ENCODE measurements at regions not wholly inside any gene's neighbourhood (a gene's known extent, or its start where the extent isn't known, plus 50 kb on each side); places are given as distances from the start of the nearest gene placed in this dataset.
"Not testable (repeated sequence)": the region's sequence is repeated elsewhere in the genome, so short reads cannot be mapped to it uniquely, and the experiment has no call there.

DNA sequence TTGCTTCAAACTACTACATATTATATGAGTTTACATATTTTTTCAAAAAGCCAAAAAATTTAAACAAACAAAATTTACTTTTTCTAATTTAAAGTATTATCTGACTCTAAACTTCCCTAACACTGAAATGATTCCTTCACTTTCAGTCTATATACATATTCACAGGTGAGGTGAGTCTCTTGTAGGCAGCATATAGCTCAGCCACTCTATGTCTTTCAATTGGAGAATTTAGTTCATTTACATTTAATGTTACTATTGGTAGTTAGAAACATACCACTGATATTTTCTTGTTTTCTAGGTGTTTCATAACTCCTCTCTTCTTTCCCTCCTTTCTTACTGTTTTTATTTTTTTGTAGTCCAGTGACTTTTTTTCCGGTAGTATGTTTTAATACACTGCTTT lies 387.1 kb downstream of the MRPL39 start:
- no peak for DNase-seq

DNA sequence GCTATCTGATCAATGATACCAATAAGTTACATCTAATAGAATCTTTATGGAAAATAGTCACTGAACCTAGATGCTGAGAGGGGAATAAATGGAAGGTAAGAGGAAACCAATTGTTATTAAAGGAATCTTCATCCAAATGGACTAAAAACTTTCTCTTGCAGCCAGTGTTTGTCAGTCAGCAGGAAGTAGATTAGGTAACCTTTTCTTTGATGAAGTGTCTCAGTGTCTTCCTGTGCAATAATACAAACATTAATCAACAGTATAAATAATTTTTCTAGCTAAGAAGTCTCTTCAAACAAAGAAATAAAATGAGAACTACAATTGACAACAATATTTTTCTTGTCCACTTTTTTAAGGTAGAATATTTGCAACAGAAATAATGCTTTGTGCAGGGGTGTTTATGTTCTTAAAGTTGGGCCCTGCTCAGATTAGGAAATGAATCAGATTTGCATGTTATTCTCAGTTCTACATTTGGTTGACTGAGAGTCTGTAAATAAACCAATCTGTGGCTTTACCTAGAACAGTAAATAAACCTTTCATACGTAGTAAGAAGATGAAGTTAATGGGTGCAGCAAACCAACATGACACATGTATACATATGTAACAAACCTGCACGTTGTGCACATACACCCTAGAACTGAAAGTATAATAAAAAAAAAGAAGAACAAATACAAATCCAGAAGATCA lies 391.4 kb downstream of the MRPL39 start:
- DNase-seq = no peak

DNA sequence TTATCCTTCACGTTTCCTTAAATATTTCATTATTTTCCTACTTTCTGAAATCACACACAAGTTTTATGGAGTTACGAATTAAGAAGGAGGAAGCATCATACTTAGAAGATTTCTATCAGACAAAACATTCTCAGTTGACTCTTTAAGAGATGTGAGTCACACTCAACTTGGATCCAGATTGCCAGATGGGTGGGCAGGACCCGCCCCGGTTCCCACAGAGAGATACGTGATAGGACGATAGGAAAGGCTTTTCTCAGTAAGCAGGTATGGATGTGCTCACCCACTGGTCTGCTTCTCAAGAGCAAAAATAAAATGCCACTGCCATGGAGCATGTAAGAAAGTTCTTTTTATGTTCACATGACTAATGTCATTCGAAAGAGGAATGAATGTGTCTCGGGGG lies 392.6 kb downstream of the MRPL39 start:
- no peak for DNase-seq

DNA sequence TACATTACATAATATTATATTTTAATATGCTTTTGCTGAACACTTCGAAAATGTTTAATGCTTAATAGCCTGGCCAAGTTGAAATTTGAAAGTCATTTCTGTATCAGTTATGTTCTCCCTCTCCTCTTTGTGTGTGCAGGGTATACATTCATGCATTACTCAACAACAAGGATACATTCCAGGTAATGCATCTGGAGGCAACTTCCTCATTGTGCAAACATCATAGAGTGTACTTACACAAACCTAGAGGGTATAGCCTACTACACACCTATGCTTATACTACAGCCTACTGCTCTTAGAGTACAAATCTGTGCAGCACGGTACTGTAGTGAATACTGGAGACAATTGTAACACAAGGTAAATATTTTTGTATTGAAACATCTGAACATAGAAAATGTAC lies 407.3 kb downstream of the MRPL39 start:
- DNase-seq = no peak

DNA sequence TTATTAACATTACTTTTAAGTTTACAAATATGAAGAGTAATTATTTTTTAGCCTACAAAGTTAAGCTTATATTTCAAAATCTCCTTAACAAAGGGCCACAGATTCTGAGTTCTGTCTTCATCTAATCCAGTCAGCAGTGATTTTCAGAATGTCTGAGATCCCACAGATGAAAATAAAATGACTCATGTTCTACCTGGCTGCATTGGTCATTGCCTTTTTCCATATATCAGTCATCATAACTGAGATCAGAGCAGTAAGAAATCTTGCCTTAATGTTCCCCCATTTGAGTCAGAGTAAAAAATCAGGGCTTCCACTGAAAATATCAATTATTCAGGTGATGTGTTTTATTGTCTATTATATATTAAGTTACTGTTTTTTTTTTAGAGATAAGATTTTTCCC lies 416.1 kb downstream of the MRPL39 start:
- DNase-seq = no peak

DNA sequence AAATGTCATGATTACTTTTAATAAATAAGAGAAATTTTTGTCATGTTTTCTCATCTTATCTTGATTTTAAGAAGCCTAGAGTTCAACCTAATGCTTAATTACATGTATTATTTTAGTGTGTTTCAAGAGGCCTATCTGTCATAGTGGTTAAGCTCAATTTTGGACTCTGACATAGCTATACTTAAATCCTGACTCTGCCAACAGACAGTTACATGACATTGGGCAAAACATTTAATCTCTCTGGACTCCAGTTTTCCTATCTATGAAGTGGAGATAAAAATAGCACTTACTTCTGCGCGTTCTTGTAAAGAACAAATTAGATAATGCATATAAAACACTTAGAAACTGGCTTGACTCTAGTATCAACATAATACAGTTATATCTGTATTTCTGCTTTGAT lies 417.8 kb downstream of the MRPL39 start:
- DNase-seq = no peak

DNA sequence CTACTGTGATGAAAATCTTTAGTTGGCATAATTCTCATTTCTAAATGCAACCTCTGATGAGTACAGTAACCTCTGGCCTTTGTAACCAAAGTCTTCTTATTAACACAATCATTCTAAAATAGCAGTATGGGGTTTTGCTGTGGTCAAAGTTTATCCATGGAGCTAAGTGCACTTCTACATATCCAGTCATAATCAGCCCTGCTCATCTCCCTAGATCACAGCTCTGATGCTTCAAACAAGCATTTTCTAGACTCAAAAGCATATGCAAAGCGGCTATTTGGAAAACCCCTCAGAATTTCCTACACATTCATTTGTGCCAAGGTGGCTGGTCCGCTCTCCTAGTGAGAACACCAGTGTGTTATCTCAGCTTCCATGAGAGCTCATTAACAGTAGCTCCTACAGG lies 418.6 kb downstream of the MRPL39 start:
- no peak for DNase-seq

DNA sequence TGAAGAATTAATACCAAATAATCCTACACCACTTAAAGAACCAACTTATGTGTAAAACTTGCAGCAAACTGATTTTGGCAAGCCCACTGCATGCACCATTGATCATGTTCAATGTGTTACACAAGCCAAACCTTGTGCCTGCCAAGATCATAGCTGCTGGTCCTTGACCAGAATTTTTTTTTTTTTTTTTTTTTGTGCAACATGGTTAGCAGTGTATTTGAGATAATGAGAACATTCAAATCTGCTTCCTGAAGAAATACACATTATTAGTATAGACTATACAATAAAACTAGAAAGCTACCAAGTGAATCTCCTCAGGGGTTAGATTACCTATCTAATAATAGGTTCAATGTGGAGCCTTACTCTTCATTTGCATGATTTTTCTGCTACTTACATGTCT lies 421.0 kb downstream of the MRPL39 start:
- DNase-seq = peak; percentile 1

DNA sequence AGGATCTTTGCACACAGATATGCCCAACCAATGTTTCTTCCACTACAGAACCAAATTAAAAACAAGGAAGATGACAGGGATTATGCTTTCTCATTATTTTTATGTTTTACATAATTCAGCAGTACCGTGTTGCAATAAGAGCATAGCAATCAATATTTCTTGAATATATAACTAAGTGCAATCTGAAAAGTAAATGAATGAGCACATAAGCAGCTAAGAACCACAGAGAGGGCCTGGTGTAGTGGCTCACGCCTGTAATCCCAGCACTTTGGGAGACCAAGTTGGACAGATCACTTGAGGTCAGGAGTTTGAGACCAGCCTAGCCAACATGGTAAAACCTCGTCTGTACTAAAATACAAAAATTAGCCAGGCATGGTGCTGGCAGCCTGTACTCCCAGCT lies 423.7 kb downstream of the MRPL39 start:
- no peak for DNase-seq

DNA sequence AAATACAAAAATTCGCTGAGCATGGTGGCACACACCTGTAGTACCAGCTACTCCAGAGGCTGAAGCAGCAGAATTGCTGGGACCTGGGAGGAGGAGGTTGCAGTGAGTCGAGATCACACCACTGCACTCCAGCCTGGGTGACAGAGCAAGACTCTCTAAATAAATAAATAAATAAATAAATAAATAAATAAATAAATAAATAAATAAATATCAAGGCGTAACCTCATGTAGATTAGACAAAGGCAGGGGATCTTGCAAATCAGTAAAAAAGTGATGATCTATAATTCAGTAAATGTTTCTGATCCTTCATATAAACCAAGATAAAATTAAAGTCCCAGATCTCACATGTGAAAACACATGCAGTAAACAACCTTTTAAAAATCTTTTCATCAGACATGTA lies 425.6 kb downstream of the MRPL39 start:
- not testable (repeated sequence) for DNase-seq

DNA sequence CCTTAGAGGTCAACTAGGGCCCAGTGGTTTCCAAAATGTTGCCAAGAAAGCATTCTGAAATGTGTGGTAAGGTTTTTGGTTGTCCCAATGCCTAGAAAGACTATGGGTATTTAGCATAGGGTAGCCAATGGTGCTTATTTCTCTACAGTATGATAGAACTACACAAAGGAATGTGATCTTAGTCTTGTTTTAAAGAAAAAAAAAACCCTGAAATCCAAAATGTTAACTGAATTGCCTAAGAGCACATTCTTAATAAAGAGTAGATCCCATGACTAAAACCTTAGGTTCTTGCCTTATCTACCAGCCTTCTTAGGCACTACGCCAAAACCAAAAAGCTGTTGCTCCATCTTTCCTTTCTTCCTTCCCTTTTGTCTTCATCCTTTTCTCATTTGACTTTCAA lies 428.2 kb downstream of the MRPL39 start:
- no peak for DNase-seq

DNA sequence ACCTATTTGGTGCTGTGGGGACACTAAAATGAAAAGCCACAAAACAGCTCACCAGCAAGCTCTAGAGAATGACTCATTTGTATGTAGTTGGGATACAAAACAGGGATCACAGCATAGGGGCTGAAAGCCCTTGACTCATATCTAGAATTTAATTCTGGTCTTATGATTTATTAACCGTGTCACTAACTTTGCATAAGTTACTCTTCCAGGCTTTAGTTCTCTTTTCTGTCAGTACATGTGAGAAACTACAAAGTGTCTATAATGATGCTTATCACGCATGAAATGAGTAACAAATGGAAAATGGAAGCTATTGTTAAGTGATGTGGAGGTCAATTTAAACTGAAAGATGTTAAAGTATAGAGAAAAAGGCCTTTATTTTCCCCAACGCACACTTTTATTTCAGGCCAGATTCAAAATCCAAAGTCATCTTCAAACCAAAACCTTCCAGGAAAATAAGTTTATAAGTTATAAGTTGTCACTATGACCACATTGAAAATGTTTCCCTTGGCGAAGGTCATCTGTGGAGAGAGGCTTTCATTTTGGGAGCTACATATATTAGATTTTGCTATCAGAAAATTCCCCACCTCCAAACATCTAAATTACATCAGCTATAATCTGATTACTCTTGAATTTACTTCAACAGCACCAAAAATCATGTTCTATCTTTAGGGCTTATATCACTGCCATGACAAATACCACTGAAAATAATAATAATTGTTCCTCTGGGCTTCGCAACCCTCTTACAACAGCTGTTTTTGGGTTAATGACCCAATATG lies 430.5 kb downstream of the MRPL39 start:
- DNase-seq = no peak

DNA sequence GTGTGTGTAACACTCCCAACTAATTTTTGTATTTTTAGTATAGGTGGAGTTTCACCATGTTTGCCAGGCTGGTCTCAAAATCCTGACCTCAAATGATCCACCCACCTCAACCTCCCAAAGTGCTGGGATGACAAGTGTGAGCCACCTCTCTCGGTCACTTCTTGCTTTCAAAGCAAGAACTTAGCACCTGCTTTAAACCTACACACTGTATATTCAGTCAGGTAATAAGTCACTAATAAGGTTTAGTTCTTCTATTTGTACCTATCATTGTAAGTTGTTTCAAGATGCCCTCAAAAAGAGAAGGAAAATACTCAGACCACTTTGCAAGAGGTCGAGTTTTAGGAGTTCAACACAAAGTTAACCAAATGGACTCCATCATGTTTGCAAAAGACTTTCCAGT lies 431.3 kb downstream of the MRPL39 start:
- no peak for DNase-seq

DNA sequence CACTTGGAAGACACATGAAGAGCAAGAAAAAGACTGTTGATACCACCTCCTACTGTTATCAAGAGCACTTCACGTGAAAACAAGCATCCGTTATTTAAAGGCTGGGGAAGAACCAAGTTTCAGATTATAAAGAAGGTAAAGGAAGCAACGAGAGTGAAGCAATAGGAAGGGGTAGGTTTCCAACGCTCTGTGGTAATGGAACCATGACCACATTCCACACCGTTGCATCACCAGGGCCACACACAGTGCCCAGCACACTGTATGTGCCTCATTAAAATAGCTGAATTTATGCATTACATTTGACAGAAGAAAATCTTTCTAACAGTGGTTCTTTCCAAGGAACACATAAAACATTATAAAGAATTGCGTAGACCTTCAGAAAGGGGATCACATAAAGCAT lies 435.8 kb downstream of the MRPL39 start:
- no peak for DNase-seq

DNA sequence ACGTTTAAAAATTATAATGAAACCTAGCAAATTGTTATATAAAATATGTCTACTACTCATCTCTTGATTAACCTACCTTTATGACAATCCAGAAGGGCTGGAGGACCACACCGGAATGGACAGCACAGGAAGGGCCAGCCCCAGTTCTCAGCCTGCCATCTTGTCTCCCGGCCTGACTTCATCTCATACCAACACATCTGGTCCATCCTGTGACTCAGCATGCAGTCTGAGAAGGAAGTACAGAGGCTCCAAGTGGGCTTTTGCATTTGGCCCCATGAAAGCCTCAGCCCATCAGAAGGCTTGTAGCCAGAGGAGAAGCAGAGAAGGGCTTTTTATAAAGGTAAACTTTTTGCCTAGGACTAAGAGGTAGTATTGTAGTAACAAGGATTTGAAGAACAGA lies 436.6 kb downstream of the MRPL39 start:
- no peak for DNase-seq

DNA sequence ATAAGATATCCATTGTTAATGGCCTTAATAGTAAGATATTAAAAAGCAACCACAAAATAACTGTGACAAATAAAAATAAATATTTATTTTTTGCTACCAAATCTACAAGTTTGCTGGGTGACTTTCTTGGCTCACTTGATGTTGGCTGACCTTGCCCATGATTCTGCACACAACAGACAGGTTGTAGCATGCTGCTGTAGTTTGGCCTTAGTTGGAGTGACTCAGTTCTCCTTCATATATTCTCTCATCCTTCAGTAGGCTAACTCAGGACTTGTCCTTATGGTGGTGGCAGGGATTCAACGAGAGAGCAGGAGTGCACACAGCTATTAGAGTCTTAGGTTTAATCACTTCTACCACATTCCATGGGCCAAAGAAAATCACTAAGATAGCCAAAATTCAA lies 437.9 kb downstream of the MRPL39 start:
- DNase-seq = no peak

DNA sequence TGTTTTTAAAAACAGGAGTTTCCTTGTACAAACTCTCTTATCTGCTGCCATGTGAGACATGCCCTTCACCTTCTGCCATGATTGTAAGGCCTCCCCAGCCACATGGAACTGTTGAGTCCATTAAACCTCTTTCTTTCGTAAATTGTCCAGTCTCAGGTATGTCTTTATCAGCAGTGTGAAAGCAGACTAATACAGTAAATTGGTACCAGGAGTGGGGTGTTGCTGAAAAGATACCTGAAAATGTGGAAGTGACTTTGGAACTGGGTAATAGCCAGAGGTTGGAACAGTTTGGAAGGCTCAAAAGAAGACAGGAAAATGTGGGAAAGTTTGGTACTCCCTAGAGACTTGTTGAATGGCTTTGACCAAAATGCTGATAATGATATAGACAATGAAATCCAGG lies 440.4 kb downstream of the MRPL39 start:
- not testable (repeated sequence) for DNase-seq

DNA sequence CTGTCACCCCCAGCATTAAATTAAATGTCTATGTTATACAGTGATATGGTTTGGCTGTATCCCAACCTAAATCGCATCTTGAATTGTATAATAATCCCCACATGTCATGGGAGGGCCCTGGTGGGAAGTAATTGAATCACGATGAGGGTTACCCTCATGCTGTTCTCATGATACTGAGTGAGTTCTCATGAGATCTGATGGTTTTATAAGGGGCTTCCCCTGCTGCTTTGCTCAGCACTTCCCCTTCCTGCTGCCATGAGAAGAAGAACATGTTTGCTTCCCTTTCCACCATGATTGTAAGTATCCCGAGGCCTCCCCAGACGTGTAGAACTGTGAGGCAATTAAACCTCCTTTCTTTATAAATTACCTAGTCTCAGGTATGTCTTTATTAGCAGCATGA lies 445.7 kb downstream of the MRPL39 start:
- no peak for DNase-seq

DNA sequence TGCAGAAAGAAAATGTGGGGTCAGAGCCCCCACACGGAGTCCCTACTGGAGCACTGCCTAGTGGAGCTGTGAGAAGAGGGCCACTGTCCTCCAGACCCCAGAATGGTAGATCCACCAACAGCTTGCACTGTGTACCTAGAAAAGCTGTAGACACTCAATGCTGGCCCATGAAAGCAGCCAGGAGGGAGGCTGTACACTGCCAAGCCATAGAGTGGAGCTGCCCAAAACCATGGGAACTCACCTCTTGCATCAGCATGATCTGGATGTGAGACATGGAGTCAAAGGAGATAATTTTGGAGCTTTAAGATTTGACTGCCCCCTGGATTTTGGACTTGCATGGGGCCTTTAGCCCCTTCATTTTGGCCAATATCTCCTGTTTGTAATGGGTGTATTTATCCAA lies 452.3 kb downstream of the MRPL39 start:
- not testable (repeated sequence) for DNase-seq

DNA sequence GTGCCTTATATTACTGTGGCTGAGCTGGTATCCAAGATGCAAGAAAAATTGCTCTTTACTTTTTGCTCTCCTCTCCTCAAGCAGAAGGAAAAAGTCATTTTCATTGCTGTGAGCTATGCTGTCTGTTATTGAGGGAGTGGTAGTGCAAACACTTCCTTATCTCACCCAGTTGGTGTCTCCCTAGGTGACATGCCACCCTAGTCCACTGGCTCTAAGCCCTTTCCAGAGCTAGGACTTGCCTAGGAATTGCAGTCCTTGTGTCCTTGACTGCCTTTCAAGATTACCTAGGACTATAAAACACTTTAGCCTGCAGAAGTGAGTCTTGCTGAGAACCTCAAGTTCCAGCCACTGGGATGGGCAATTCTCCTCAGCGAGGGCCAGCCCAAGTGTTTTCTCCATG lies 458.3 kb downstream of the MRPL39 start:
- DNase-seq = no peak

DNA sequence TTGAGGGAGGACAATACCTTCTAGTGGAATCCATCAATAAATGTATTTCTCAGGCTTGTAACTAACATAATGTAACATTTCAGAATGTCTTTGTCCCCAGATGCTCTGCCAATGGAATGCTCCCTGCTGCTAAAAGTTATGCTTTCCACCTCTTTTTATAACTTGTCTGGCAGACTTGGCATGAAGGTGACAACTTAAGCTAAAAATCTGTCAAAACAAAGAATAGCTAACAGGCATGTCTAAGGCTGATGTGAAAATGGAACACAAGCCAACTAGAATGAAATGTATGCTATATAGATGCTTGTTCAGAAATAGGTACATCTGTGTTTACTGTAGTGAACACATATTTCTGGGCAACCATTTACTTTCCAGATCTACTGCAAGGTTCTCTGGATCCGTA lies 467.9 kb downstream of the MRPL39 start:
- DNase-seq = no peak

DNA sequence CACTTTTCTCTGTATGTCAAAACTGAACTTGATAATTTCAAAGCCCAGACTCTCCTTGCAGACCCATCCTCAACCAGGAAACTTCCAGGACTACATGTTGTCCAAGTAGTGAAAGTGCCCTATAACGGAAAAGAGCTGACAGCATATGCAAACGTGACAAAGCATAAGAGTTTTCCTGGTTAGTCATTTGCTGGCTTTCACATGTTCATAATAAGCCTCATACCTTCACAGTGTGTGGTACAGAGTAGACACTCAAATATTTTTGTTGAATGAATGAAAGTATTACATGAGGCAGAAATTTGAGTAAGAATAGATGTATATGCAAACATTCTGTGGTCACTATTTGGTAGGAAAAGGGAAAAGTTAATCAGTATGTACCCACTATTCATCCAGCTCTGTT lies 473.3 kb downstream of the MRPL39 start:
- DNase-seq = no peak

DNA sequence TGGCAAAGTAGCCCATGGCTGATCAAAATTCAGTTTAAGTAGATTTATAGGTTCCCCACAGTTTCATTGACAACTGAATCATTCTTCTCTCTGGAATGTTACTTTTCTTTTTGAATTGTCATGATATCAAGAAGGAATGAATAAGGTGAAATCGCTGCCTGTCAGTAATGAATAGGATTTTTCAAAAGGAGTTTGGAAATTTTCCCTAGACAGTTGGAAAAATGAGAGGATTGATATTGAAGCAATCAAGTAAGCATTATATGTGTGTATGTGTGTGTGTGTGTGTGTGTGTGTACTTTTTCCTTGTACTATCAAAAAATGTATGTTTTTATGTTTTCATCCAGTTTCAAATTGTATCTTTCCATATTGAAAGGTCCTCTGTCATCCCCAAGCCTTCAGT lies 479.5 kb downstream of the MRPL39 start:
- no peak for DNase-seq

DNA sequence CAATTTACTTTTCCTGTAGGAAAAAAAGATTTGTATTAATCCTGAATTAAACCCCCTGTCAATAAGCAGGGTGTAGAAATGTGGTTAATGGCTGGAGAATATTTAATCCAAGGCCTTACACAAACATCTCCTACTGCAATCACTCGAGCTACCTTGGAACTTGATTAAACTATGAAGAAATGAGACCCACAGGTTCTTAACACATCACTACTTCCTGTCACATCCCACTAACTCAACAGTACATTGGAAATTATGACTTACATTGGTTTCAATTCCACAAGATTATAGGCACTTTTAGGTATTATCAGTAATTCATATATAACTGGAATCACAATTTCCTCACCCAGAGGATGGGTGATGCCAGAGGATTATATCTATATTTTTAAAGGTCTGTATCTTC lies 480.3 kb downstream of the MRPL39 start:
- DNase-seq = no peak

DNA sequence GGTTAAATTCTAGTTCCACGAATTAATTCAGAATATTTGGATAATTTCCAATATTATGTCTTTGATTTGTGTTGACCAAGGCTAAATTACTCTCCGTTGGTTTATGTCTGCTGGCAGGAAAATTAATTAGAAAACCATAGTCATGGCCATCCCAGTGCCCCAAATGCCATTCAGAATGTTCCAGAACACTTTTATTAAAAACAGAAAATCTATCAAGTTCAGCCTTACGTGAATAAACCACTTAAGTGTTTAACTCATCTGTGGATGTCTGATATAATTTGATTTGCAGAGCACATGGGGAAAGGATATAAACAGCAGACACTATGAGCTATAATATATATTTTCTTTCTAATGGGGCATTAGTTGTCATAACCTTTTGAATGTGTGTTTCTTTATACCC lies 480.7 kb downstream of the MRPL39 start:
- DNase-seq = no peak
